Gastrocnemius medialis (tissue), 4 donors: ENCODE measurements at regions not wholly inside any gene's neighbourhood (a gene's known extent, or its start where the extent isn't known, plus 50 kb on each side); places are given as distances from the start of the nearest gene placed in this dataset.

Source experiments
- POLR2A ChIP-seq, 2 donors: fragments of 450-650 bp; IDR thresholded peaks; one replicate each; pipeline ENCODE4 v1.6.1; 2017; ENCODE audit warnings: antibody characterized with exemption in 2 of 2, mild to moderate bottlenecking in 2 of 2, moderate library complexity in 2 of 2
- TF ChIP-seq, protein P1 (sequence below), 5 experiments: fragments of 450-650 bp in 3 of 5; fragments of 200-600 bp in 2 of 5; sonication (generic) in 2 of 5; IDR thresholded peaks in 4 of 5; conservative IDR thresholded peaks in 1 of 5; 1 replicate in 4 of 5; 2 replicates in 1 of 5; pipeline ENCODE4 v1.5.1; 2016 to 2019; ENCODE audit warnings: antibody characterized with exemption in 5 of 5, mild to moderate bottlenecking in 3 of 5, moderate library complexity in 3 of 5

GRCh38 chr7:155404976-155405375, 53.0 kb upstream of the EN2 start:
- TF ChIP-seq POLR2A (IDR thresholded peaks at IDR 0.05), result no peak
- TF ChIP-seq, protein P1, sequence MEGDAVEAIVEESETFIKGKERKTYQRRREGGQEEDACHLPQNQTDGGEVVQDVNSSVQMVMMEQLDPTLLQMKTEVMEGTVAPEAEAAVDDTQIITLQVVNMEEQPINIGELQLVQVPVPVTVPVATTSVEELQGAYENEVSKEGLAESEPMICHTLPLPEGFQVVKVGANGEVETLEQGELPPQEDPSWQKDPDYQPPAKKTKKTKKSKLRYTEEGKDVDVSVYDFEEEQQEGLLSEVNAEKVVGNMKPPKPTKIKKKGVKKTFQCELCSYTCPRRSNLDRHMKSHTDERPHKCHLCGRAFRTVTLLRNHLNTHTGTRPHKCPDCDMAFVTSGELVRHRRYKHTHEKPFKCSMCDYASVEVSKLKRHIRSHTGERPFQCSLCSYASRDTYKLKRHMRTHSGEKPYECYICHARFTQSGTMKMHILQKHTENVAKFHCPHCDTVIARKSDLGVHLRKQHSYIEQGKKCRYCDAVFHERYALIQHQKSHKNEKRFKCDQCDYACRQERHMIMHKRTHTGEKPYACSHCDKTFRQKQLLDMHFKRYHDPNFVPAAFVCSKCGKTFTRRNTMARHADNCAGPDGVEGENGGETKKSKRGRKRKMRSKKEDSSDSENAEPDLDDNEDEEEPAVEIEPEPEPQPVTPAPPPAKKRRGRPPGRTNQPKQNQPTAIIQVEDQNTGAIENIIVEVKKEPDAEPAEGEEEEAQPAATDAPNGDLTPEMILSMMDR (IDR thresholded peaks at IDR 0.05 in 4 of 5, conservative IDR thresholded peaks at IDR 0.05 in 1 of 5), result no peak
